A549 (cell line): ENCODE measurements at regions not wholly inside any gene's neighbourhood (a gene's known extent, or its start where the extent isn't known, plus 50 kb on each side); places are given as distances from the start of the nearest gene placed in this dataset.

Experiments used
- ATAC-seq, 2 experiments: fragments of 200-7000 bp in 1 of 2; fragments of >200 bp in 1 of 2; cut with Nextera tagmentation in 1 of 2; cut with Tn5 transposase in 1 of 2; 3 replicates each; pipeline versions ENCODE4 v1.8.0 to v1.9.1; 2018 to 2020; ENCODE audit warnings: mild to moderate bottlenecking in 1 of 2, moderate library complexity in 1 of 2
- CTCF ChIA-PET: fragments of 300-600 bp; sonication (Branson Sonifier 250); formaldehyde crosslinking; extraction: SDS; loops from one replicate; lab custom pipeline; 2021; ENCODE audit warnings: antibody characterized with exemption, inconsistent platforms; lab: Yijun Ruan, JAX
- POLR2A ChIA-PET: fragments of 350-600 bp; formaldehyde crosslinking; extraction: SDS; loops from one replicate; lab custom pipeline; 2021; ENCODE audit warnings: antibody characterized with exemption, inconsistent platforms; lab: Yijun Ruan, JAX
- DNase-seq, 2 experiments: peaks; one replicate each; pipeline versions ENCODE4 v3.0.0 to v3.0.0-alpha.2; 2011 to 2016; ENCODE audit warnings: low read depth in 1 of 2, low spot score in 1 of 2
- FAIRE-seq: peaks from 2 replicates; lab custom pipeline; 2011; peaks lifted over from hg19 to GRCh38; lab: Jason Lieb, UNC
- H3K27ac ChIP-seq, 2 experiments: fragments of >200 bp; sonication (Bioruptor Twin); formaldehyde crosslinking; 3 replicates each; pipeline ENCODE4 v1.5.1; 2016 to 2017
- H3K4me1 ChIP-seq: fragments of >200 bp; sonication (Bioruptor Twin); formaldehyde crosslinking; 3 replicates; pipeline ENCODE4 v1.6.1; 2016
- H3K4me2 ChIP-seq: fragments of >200 bp; sonication (Bioruptor Twin); formaldehyde crosslinking; 3 replicates; pipeline ENCODE4 v1.6.1; 2016
- H3K4me3 ChIP-seq: fragments of >200 bp; sonication (Bioruptor Twin); formaldehyde crosslinking; 3 replicates; pipeline ENCODE4 v1.5.1; 2016
- H3K9me3 ChIP-seq: fragments of >200 bp; sonication (Bioruptor Twin); formaldehyde crosslinking; 3 replicates; pipeline ENCODE4 v1.6.1; 2016
- BHLHE40 ChIP-seq: IDR thresholded peaks from 2 replicates; pipeline ENCODE4 v1.6.1; 2012; ENCODE audit warnings: low read depth, low read length, inconsistent platforms
- CBX2 ChIP-seq: fragments of 200-600 bp; sonication (generic); IDR thresholded peaks from 2 replicates; pipeline ENCODE4 v1.6.1; 2016; ENCODE audit warnings: low read depth, mild to moderate bottlenecking, borderline replicate concordance
- CBX8 ChIP-seq: fragments of 200-600 bp; sonication (generic); IDR thresholded peaks from 2 replicates; pipeline ENCODE4 v1.6.1; 2016
- CEBPB ChIP-seq, 2 experiments: fragments of >200 bp in 1 of 2; sonication (Bioruptor Twin) in 1 of 2; formaldehyde crosslinking in 1 of 2; IDR thresholded peaks; 2 replicates each; pipeline ENCODE4 v1.6.1; 2012 to 2016
- CHD2 ChIP-seq: fragments of 150-350 bp; IDR thresholded peaks from 2 replicates; pipeline ENCODE4 v1.6.1; 2014; ENCODE audit warnings: low read length; ENCODE audit not compliant: partially characterized antibody
- E2F6 ChIP-seq: IDR thresholded peaks from 2 replicates; pipeline ENCODE4 v1.6.1; 2012; ENCODE audit warnings: low read depth, borderline replicate concordance
- EHF ChIP-seq: fragments of 250-450 bp; sonication (Bioruptor Pico); IDR thresholded peaks from 2 replicates; pipeline ENCODE4 v1.5.0; 2020; ENCODE audit warnings: mild to moderate bottlenecking
- GATA3 ChIP-seq: IDR thresholded peaks from 2 replicates; pipeline ENCODE4 v1.6.1; 2012; ENCODE audit warnings: borderline replicate concordance
- HDAC2 ChIP-seq: fragments of 200-600 bp; sonication (generic); IDR thresholded peaks from 2 replicates; pipeline ENCODE4 v1.6.1; 2016
- HES2 ChIP-seq: fragments of >200 bp; sonication (Bioruptor Twin); formaldehyde crosslinking; IDR thresholded peaks from 2 replicates; pipeline ENCODE4 v1.6.1; 2016
- HOXA7 ChIP-seq: fragments of 250-450 bp; sonication (Bioruptor Pico); IDR thresholded peaks from 2 replicates; pipeline ENCODE4 v1.5.0; 2020; ENCODE audit warnings: mild to moderate bottlenecking, moderate library complexity
- HOXB5 ChIP-seq: fragments of 250-450 bp; sonication (Bioruptor Pico); IDR thresholded peaks from 2 replicates; pipeline ENCODE4 v1.5.0; 2020; ENCODE audit warnings: mild to moderate bottlenecking, moderate library complexity
- JUN ChIP-seq, 2 experiments: fragments of >200 bp; sonication (Bioruptor Twin); formaldehyde crosslinking; IDR thresholded peaks; 2 replicates in 1 of 2; 3 replicates in 1 of 2; pipeline ENCODE4 v1.6.1; 2016 to 2017
- JUNB ChIP-seq: fragments of >200 bp; sonication (Bioruptor Twin); formaldehyde crosslinking; IDR thresholded peaks from 2 replicates; pipeline ENCODE4 v1.6.1; 2016
- KDM5A ChIP-seq: fragments of 200-600 bp; sonication (generic); IDR thresholded peaks from 2 replicates; pipeline ENCODE4 v1.6.1; 2016; ENCODE audit warnings: antibody characterized with exemption, mild to moderate bottlenecking
- MAX ChIP-seq: IDR thresholded peaks from 2 replicates; pipeline ENCODE4 v1.6.1; 2012
- MAZ ChIP-seq: fragments of 150-350 bp; IDR thresholded peaks from 2 replicates; pipeline ENCODE4 v1.6.1; 2014; ENCODE audit warnings: antibody characterized with exemption, low read depth, low read length, borderline replicate concordance
- MYC ChIP-seq: IDR thresholded peaks from 2 replicates; pipeline ENCODE4 v1.6.1; 2012; ENCODE audit warnings: mild to moderate bottlenecking, inconsistent platforms, low read length, improper control_type of control experiment, borderline replicate concordance
- NFE2L2 ChIP-seq: fragments of 150-350 bp; conservative IDR thresholded peaks from 2 replicates; pipeline ENCODE4 v1.6.1; 2014; ENCODE audit warnings: low read length
- NPAS2 ChIP-seq: fragments of 250-450 bp; sonication (Bioruptor Pico); IDR thresholded peaks from 2 replicates; pipeline ENCODE4 v1.8.0; 2022; ENCODE audit warnings: mild to moderate bottlenecking, moderate library complexity, borderline replicate concordance
- NR3C1 ChIP-seq: fragments of >200 bp; sonication (Bioruptor Twin); formaldehyde crosslinking; IDR thresholded peaks from 3 replicates; pipeline ENCODE4 v1.6.1; 2017
- PHF8 ChIP-seq: fragments of 200-600 bp; sonication (generic); IDR thresholded peaks from 2 replicates; pipeline ENCODE4 v1.6.1; 2016; ENCODE audit warnings: low read depth, mild to moderate bottlenecking, antibody characterized with exemption, moderate library complexity, borderline replicate concordance
- RAD21 ChIP-seq, 2 experiments: fragments of >200 bp in 1 of 2; sonication (Bioruptor Twin) in 1 of 2; formaldehyde crosslinking in 1 of 2; IDR thresholded peaks in 1 of 2; conservative IDR thresholded peaks in 1 of 2; 2 replicates in 1 of 2; 3 replicates in 1 of 2; pipeline ENCODE4 v1.6.1; 2012 to 2018; ENCODE audit warnings: inconsistent platforms in 1 of 2
- RARB ChIP-seq: fragments of 250-450 bp; sonication (Bioruptor Pico); IDR thresholded peaks from 2 replicates; pipeline ENCODE4 v1.8.0; 2021; ENCODE audit warnings: mild to moderate bottlenecking, moderate library complexity
- RCOR1 ChIP-seq: fragments of 150-350 bp; IDR thresholded peaks from 2 replicates; pipeline ENCODE4 v1.6.1; 2014; ENCODE audit warnings: antibody characterized with exemption, low read length, low read depth
- SMC3 ChIP-seq: fragments of >200 bp; sonication (Bioruptor Twin); formaldehyde crosslinking; IDR thresholded peaks from 3 replicates; pipeline ENCODE4 v1.6.1; 2018; ENCODE audit warnings: inconsistent platforms
- TFCP2L1 ChIP-seq: fragments of 250-450 bp; sonication (Bioruptor Pico); IDR thresholded peaks from 2 replicates; pipeline ENCODE4 v1.5.0; 2021; ENCODE audit warnings: mild to moderate bottlenecking
- TP53 ChIP-seq: fragments of 250-450 bp; sonication (Bioruptor Pico); IDR thresholded peaks from 2 replicates; pipeline ENCODE4 v1.5.0; 2021; ENCODE audit warnings: mild to moderate bottlenecking, moderate library complexity
- ZC3H11A ChIP-seq: fragments of 450-650 bp; IDR thresholded peaks from 2 replicates; pipeline ENCODE4 v1.6.1; 2014; ENCODE audit warnings: antibody characterized with exemption, mild to moderate bottlenecking
- ZNF302 ChIP-seq: fragments of 250-450 bp; sonication (Bioruptor Pico); IDR thresholded peaks from 2 replicates; pipeline ENCODE4 v1.9.0; 2021; ENCODE audit warnings: inconsistent platforms, mild to moderate bottlenecking, moderate library complexity
- ZSCAN20 ChIP-seq: fragments of 250-450 bp; sonication (Bioruptor Pico); IDR thresholded peaks from 2 replicates; pipeline ENCODE4 v1.8.0; 2022; ENCODE audit warnings: mild to moderate bottlenecking, moderate library complexity
- WGBS: methylation state at CpG from one replicate; pipeline ENCODE4 v1.1.6; 2017; ENCODE audit errors: missing lambda C conversion rate; 5-methylcytosine and 5-hydroxymethylcytosine counted together

GRCh38 chr4:179278647-179279046 lies 1836.4 kb upstream of the AGA start:
- CTCF ChIA-PET = no interaction called here
- DNase-seq (no peak), ATAC-seq (no peak), FAIRE-seq (no peak)
- POLR2A ChIA-PET = no interaction called here
- Histone ChIP-seq H3K4me3 (no peak overlapping the region), H3K4me2 (no peak overlapping the region), H3K27ac (no peak overlapping the region), H3K9me3 (no peaks in the 10 kb centered on the region), H3K4me1 (no peaks in the 10 kb centered on the region)
- TF ChIP-seq CBX2 (no peak), HES2 (no peak), KDM5A (no peak), JUN (IDR thresholded peaks at IDR 0.05) (no peak), HOXB5 (CRISPR knock-in tag) (no peak), GATA3 (no peak), CHD2 (no peak)
- WGBS = 15% methylated on average over 2 of the region's 2 CpGs

- 28% methylated on average over 3 of the region's 3 CpGs for WGBS
- Histone ChIP-seq H3K27ac (no peak overlapping the region), H3K4me1 (no peaks in the 10 kb centered on the region), H3K4me2 (no peak overlapping the region), H3K9me3 (no peaks in the 10 kb centered on the region)
- FAIRE-seq (no peak), DNase-seq (no peak)
- TF ChIP-seq RAD21 (conservative IDR thresholded peaks at IDR 0.05 in 1 of 2, IDR thresholded peaks at IDR 0.05 in 1 of 2) = no peak
- TF ChIP-seq HOXA7 = no peak
- no peak for TF ChIP-seq HOXB5 (CRISPR knock-in tag)
- TF ChIP-seq HES2 = no peak
- TF ChIP-seq JUNB = no peak
- no peak for TF ChIP-seq NFE2L2
- TF ChIP-seq BHLHE40 = no peak
- TF ChIP-seq JUN (IDR thresholded peaks at IDR 0.05) = no peak
- no peak for TF ChIP-seq CBX8
- TF ChIP-seq RCOR1 = no peak
- no peak for TF ChIP-seq TFCP2L1 (CRISPR knock-in tag)
- no peak for TF ChIP-seq PHF8
- no peak for TF ChIP-seq CEBPB (IDR thresholded peaks at IDR 0.05)
- no peak for TF ChIP-seq ZSCAN20 (CRISPR knock-in tag)
- TF ChIP-seq, all 56 proteins: peak for 0
- ChIA-PET CTCF (interaction anchor here (0.9 kb wide), 1 partner anchor 22 kb away, joined by 4 read pairs; no protein-coding TSS in a partner anchor), POLR2A (no interaction called here)
- ATAC-seq = no peak
- H3K4me3 ChIP-seq = no peak overlapping the region
Observed at GRCh38 chr4:179285696-179286095, 1843.5 kb upstream of the AGA start.

- ChIA-PET POLR2A (no interaction called here), CTCF (no interaction called here)
- FAIRE-seq = no peak
- H3K27ac ChIP-seq = no peak overlapping the region
- TF ChIP-seq JUNB (no peak), TP53 (no peak), CBX8 (no peak)
- no peak overlapping the region for H3K4me2 ChIP-seq
- ATAC-seq = no peak
- H3K4me1 ChIP-seq = no peaks in the 10 kb centered on the region
- H3K9me3 ChIP-seq = no peaks in the 10 kb centered on the region
- DNase-seq = no peak
- H3K4me3 ChIP-seq = no peak overlapping the region
Observed at GRCh38 chr4:179291657-179292056, 1849.4 kb upstream of the AGA start.

- no peaks in the 10 kb centered on the region for H3K9me3 ChIP-seq
- no peak overlapping the region for H3K4me3 ChIP-seq
- ChIA-PET CTCF (interaction anchor here (1.0 kb wide), 1 partner anchor 1788 kb away, joined by 3 read pairs; no protein-coding TSS in a partner anchor), POLR2A (no interaction called here)
- FAIRE-seq (no peak), DNase-seq (no peak), ATAC-seq (no peak)
- 0% methylated on average over 1 of the region's 1 CpG for WGBS
- no peaks in the 10 kb centered on the region for H3K4me1 ChIP-seq
- TF ChIP-seq HDAC2 = no peak
- no peak for TF ChIP-seq EHF (CRISPR knock-in tag)
- TF ChIP-seq E2F6 = no peak
- TF ChIP-seq MAZ = no peak
- TF ChIP-seq TFCP2L1 (CRISPR knock-in tag) = no peak
- no peak for TF ChIP-seq ZNF302
- no peak for TF ChIP-seq RARB
- no peak for TF ChIP-seq SMC3
- no peak for TF ChIP-seq NR3C1
- TF ChIP-seq RAD21 (conservative IDR thresholded peaks at IDR 0.05 in 1 of 2, IDR thresholded peaks at IDR 0.05 in 1 of 2) = no peak
- TF ChIP-seq NPAS2 (CRISPR knock-in tag) = no peak
- TF ChIP-seq MYC = no peak
- no peak for TF ChIP-seq MAX
- TF ChIP-seq KDM5A = no peak
- TF ChIP-seq BHLHE40 = no peak
- TF ChIP-seq HES2 = no peak
- TF ChIP-seq ZC3H11A = no peak
- TF ChIP-seq CBX8 = no peak
- no peak overlapping the region for H3K4me2 ChIP-seq
- no peak overlapping the region for H3K27ac ChIP-seq
Observed at GRCh38 chr4:179292468-179292867, 1850.2 kb upstream of the AGA start.
